ENCODE measurements at regions not wholly inside any gene's neighbourhood (a gene's known extent, or its start where the extent isn't known, plus 50 kb on each side); places are given as distances from the start of the nearest gene placed in this dataset.

DNA sequence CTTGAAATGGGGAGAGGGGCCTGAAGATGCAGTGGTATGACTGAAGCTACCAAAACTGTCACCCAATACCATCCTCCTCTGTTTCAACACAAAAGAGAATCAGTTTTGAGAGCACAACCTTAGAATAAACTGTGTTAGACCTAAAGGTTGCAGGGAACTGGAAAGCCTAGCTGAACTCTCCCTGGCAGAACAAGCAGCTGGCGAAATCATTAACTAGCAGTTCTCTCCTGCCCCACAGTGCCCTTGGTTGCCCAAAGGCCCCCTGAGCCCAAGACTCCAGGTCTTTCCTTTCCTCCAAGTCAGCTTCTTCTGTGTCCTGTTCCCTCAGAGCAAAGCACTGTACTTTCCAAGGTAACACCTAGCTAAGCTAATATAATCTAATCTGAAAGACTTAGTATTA is 135.4 kb upstream of the SLC30A5 start:
- DNase-seq: no peak

DNA sequence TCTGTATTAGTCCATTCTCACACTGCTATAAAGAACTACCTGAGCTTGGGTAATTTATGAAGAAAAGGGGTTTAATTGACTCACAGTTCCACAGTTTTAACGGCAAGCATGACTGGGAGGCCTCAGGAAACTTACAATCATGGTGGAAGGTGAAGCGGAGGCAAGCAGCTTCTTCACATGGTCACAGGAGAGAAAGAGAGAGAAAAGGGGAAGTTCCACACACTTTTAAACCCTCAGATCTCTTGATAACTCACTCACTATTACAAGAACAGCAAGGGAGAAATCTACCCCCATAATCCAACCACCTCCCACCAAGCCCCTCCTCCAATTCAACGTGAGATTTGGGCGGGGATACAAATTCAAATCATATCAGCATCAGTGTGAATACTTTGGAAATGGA is 133.4 kb upstream of the SLC30A5 start:
- DNase-seq: no peak

DNA sequence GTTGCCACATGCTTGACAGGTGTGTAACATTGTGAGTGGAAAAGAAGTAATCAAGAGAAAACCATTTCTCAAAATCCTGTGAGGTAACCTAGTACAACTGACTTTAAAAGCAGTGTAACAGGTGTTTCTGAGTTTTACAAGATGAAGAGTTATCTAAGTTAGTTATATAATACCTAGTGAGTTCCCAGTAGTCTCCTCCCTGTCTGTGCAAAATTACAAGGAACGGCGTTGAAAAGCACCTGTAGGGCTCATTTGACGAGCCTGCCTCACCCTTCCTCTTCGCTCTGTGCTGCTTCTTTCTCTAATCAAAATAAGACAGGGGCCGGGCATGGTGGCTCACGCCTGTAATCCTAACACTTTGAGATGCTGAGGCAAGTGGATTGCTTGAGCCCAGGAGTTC is 132.9 kb upstream of the SLC30A5 start:
- DNase-seq: no peak

DNA sequence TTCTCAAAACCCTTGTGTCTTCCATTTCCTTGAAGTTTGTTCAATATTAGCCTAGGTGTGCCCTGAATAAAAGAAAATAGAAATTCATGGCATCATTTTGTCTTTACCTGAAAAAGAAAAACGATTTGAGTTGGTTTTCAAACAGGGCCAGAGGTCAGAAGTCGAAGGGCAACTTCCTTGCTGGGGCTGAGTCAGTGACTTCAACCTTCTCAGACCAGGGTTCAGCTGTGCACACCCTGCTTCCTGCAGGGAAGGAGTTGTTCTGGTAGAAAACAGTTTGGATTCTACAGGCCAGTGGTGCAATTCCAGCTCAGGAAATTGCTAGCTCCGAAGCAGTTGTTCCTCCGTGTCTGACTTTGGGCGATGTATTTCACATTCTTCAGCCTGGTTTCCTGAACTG is 132.1 kb upstream of the SLC30A5 start:
- no peak for DNase-seq

DNA sequence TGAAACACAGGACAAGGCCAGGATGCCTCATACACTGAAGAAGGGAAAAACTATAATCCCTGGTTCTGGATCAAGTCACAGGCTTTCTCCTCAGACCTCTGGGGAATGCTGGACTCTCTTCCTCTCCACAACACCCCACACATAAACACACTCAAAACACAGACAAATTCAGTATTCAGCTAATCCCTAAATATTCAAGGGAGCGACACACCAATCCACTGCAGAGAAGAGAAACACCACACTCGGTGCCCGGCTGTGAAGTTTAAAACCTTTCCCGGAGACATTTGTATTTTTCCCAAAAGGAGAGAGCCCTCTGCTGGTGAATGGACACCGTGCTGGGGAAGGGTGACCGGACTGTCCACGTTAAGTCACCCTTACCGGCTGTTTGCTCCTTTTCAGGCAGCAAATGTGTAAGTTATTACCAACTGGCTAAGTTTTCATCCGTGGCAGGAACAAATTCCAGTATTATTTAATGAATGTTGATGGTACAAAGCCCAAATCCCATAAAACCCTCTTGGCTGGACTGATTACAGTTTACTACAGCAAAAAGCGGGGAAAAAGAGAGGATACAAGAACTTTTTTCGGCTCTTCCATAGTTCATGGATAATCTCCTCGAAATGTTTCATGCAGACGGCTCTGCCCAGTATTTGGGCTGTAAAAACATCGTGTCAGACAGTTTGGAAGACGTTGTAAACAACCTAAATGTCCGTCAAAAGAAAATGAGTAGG is 130.9 kb upstream of the SLC30A5 start:
- DNase-seq: no peak

DNA sequence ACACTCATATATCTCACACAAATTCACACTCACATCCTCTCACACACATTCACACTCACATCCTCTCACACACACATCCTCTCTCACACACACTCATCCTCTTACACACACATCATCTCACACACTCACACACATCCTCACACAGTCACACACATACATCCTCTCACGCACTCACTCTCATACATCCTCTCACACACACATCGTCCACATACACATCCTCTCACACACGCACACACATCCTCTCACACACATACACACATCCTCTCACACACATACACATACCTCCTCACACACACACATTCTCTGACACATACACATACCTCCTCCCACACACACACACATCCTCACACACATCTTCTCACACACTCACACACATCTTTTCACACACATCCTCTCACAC is 129.1 kb upstream of the SLC30A5 start:
- no peak for DNase-seq

DNA sequence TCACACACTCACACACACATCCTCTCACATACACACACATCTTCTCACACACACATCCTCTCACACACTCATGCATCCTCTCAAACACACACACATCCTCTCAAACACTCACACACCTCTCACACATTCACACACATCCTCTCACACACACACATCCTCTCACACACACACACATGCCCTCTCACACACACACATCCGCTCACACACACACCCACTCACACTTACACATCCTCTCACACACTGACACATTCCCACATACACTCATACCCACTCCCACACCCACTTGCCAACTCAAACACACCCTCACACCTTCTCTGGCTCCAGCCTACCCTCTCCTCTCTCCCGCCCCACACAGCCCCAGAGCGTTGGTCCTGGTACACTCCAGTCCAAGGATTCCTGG is 127.9 kb upstream of the SLC30A5 start:
- DNase-seq: no peak

DNA sequence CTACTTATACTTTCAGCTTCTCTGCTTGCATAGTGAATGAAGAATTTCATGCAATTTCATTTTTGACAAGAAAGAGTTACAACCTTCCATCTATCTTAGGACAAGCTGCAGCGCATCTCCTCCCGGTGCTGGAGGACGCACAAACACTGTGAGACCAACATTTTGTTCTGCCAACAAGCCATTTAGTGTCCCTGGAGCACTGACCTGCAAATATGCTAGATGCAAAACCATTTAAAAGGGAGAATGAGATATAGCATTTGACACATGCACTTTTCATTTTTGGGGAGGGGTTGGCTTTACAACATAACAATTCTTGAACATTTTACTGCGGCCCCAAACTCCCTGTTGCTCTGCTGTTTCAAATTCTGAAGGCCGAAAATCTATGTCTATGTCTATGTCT is 127.2 kb upstream of the SLC30A5 start:
- DNase-seq: no peak

DNA sequence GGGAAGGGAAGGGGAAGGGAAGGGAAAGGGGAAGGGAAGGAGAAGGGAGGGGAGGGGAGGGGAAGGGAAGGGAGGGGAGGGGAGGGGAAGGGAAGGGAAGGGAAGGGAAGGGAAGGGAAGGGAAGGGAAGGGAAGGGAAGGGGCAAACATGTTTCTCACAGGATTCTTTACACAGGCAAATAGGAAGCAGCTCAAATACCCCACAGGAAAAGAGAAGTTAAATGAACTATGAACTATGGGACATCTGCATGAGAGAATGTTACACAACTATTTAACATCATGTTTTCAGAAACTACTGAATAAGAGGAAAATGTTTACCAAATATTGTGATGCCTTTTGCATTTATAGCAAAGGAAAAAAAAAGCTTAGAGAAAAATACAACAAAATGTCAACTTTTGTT is 125.4 kb upstream of the SLC30A5 start:
- DNase-seq: no peak

DNA sequence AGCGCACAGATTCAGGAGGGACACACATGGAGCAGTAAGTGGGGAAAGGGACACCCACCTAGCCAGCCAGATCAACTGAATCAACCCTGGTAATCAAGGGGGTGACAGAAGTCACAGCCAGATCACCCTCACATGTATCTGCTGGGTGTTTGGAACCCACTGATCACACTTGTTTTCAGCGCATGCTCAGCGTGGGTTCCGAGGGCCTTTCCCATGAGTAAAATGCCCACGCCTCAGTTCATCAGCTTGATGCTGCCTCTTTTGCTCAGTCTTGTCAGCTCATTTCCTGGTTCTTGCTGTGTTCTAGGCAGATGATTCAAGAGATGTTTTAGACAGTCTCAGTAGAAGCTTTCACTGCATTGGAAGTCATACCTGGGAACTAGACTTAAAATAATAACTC is 123.2 kb upstream of the SLC30A5 start:
- no peak for DNase-seq

DNA sequence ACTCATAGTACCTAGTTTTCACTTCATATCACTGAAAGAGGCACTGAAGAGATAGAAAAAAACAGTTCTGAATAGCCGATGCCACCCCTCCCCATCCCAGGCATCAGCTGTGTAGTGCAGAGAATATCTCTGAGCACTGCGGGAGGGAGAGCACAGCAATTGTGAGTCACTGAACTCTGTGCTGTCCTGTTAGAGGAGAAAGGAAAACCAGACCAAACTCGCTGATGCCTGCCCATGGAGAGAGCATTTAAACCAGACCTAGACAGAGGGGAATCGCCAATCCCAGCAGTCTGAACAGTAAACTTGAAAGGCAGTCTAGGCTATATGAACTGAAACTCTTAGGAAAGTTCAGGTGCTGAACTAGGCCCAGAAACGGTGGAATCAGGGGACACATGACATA is 120.1 kb upstream of the SLC30A5 start:
- no peak for DNase-seq

DNA sequence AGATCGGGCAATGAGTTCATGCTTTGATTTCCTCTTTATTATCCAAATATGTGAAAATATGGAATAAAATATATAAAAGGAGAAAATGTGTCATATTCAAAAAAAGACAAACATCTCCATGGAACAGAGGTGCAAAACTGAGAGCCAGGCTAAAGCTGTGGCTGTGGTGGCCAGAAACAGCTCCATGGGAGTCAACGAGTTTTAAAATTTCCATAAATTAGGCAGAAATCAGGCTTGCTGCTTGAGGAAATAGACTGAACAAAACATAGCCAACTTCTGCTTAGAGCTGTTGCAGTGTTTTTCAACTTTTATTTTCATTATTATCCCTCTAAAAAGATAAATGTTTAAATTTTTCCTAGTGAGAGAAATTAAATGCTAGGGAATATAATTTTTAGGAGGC is 110.8 kb upstream of the SLC30A5 start:
- no peak for DNase-seq

DNA sequence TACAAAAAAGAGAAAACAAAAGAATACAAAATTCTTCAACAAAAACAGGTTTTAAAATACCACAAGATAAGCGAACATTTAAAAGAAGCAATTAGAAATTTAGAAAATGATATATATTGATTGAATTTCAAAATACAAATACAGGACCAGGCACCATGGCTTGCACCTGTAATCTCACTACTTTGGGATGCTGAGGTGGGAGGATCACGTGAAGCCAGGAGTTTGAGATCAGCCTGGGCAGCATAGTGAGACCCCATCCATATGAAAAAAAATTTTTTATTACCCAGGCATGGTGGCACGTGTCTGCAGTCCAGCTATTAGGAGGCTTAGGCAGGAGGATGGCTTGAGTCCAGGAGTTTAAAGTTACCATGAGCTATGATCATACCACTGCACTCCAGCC is 109.9 kb upstream of the SLC30A5 start:
- no peak for DNase-seq

DNA sequence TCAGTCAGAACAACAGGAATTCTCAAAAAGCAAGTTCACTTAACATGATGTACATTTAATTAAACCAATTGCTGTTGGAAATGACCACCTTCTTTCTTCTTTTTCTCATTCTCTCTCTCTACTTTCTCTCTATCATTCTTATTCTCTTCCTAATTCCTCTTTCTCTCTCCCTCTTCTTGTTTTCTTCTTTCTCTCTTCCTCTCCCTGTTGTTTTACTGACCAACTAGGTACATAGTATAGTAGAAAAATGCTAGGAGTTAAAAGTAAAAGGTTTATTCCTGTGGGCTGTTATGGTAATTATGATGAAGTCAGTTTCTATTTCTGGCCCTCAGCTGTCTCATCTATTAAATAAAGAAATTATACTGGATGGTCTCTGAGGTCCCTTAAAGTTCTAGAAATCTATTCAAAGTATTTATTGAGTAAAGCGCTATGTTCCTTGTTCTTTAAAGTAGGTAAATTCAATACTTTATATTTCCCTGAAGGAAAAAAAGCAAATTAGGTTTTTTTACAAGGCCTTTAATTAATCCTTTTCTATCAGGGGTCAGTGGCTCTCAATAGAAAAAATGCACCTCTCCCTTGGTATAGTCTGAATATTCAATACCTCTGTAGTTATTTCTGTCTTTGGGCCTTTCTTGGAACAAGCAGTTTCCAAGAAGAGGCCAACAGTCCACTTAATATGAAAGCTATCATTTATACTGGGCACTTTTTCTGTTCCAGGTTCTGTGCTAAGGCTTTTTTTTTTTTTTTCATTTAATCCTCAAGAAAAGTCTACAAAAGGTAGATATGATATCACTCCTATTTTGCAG is 102.3 kb upstream of the SLC30A5 start:
- DNase-seq: no peak

DNA sequence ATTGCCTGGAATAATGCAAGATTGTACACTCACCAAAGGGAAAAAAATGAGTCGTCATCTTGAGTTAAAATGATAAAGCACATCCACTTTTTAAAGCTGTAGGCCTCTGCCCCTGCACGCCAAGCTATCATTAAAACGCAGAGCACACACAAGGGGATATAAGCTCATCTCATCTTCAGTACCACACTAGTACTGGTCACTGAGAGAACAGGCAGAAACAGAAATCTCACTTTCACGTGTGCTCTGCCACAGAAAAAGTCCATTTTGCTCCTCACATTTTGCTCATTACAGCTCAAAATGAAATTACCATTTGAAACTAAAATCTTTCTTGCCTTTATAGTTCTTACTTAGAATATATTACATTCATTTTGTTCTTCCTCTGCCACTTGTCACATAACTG is 99.2 kb upstream of the SLC30A5 start:
- no peak for DNase-seq

DNA sequence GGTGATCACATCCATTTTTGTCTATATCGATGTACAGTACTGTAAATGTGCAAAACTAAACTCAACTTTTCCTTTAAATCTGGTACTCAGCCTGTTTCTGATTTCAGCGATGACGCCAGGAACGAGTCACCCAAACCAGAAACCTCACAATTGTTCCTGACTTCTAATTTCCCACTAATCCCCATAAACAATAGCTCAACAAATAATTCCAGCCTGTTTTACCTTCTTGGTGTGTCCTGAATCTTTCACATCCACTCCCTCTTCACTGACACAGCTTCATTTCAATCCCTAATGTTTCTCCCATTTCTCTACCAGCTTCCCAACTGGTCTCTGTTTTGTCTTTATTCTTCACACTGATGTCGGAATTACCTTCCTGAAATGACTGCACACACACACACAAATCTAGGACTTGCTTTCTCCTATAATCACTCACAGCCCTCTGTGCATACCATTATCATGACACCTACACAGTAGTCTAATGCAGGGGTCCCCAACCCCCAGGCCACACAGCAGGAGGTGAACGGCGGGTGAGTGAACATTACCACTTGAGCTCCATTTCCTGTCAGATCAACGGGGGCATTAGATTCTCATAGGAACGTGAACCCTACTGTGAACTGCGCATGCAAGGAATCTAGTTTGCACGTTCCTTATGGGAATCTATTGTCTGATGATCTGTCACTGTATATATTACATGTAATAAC is 97.8 kb upstream of the SLC30A5 start:
- DNase-seq: no peak

DNA sequence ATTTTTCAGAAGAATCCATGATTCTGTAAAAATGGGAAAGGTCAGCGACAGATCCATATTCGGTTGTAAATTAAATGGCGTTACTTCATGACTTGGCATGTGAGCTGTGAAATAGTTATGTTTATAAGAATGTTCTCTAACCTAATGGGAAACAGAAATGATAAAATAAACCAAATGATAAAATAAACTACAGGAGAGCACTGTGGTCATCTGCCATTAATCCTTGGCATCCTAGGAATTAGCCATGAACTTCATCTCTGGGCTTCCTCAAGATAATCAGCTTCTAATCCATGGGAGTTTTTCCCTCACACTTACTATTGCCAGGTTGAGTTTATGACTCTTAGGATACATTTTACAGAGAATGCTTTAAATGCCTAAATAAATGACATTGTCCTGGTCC is 94.6 kb upstream of the SLC30A5 start:
- no peak for DNase-seq

DNA sequence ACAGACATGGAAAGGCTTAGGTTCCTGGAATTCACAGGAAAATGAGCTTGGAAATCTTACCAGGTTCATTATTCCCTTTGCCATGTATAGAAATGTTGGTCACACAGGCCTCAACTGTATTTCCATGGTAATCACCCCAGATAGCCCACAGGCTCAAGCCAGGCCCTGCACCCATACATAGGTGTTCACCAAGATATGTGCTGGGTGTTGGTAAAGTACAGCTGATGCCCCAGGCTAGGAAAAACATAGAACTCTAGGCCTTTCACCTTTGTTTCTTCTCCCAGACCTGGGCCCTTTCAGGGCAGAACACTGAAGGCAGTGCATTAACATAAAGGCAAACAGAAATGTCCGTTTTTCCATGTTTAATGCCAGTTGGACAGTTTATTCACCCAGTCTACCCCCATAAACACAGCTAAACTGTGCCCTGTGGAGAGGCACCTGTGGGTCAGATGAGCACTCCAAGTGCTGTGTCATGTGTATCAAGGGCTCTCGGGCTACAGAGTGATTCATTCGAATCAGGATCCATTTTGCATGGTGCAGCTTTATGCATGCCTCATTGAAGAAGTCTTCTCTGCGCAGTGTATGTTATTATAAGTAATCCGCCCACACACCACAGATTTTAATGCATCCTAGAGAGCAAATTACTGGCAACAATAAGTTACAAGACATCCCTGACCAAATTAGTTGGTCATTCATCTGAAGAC is 93.4 kb upstream of the SLC30A5 start:
- DNase-seq: no peak

DNA sequence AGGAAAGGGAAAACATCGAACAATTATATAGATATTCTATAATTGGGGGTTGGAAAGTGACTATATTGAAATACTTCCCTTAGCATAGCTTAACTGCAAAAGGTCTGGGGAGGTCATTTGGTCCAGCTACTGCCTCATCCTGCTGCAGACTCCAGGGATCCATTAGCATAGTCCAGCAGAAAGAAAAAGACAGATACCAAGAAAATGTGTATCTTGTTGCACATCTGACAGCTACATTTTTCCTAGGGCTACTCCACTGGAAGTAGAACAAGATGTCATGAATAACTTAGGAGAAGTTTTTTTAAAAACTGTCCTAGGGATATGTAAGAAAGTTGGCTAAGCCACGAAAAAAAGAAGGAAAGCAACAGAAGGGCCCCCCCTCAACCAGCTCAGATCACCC is 92.9 kb upstream of the SLC30A5 start:
- DNase-seq: no peak

DNA sequence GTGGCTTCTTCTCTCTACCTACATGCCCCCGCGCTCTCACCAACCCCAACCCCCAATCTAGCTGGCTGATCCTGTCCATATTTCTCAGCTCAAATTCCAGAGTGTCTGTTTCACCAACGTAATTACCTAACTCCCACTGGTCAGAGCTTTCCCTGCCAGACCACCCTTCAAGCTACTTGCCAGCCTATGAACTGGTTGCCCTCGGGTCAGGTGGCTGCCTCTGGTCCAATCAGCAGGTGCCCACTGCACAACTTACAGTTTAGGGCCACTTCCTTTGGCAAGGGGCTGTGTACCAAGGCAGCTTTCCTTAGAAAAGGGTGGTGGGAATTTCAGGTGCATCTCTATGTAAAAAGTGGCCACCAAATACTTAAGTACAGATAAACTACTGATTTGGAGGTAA is 92.2 kb upstream of the SLC30A5 start:
- DNase-seq: no peak

DNA sequence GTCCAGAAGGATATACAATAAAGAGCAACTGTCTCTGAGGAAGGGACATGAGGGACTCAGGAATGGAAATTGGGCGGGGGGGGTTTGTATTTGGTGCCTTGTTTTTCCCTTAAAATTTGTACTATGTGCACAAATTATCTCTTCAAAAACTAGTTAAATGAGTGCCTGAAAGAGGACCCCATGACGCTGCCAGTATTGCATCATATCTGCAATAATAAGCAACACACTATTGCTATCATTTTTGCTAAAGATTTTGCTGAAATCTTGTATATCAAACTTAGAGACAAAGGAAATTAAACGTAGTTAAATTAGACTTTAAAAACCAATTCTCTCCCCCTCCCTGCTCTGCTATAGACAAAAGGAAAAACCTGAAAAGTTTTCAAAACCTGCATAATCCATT is 89.7 kb upstream of the SLC30A5 start:
- no peak for DNase-seq

DNA sequence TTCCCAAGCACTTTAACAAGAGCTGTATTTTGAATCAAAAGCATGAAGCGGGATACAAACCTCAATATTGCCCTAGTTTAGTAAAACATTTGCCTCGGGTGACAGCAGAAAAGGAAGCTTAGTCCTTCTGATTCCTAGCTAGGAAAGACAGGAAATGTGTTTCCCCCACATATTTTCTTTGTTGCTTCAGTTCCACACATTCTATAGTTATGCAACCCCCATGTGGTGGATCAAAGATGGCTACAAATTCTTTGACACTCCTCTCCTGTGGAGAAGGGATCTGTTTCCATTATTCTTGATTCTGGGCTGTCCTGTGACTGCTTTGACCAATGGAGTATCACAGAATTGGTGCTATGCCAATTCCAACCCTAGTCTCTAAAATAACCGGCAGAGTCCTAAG is 89.1 kb upstream of the SLC30A5 start:
- no peak for DNase-seq

DNA sequence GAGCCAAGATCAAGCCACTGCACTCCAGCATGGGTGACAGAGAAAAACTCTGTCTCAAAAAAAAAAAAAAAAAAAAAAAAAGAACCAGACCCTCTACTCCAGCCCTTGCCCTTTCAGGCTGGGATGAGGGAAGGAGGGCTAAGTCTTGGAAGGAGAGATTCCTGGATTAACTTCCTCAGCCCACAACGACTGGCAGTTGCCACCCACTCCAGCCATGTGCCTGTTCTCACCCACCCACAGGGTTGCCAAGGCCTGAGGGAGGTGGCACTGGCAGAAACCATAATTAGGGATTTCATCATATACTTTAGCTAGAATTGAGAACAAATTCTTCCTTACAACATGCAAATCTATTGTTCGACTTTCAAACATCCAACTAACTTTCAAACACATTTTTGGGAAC is 87.8 kb upstream of the SLC30A5 start:
- DNase-seq: no peak

DNA sequence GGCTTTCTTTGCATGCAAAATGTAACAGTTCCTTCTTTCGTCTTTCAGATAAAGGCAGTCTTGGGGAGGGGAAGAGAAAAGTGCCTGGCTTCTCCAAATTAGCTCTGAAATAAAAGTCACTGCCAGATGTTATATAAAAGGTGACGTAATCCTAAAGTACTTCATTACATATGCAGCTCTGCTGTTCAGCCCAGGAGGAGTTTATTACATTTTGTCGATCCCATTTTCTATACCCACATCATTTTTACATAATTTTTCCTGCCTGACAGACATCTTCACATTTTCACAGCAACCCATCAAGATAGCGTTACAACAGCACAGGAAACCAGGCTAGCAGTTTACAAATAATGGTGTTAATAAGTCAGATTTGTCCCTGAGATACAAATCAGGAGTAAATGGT is 86.7 kb upstream of the SLC30A5 start:
- DNase-seq: no peak
